Femur (tissue), 1 donor: ENCODE measurements at regions not wholly inside any gene's neighbourhood (a gene's known extent, or its start where the extent isn't known, plus 50 kb on each side); places are given as distances from the start of the nearest gene placed in this dataset.

ENCODE experiments used
- DNase-seq: peaks from one replicate; pipeline ENCODE4 v3.0.0-alpha.2; 2017

DNA sequence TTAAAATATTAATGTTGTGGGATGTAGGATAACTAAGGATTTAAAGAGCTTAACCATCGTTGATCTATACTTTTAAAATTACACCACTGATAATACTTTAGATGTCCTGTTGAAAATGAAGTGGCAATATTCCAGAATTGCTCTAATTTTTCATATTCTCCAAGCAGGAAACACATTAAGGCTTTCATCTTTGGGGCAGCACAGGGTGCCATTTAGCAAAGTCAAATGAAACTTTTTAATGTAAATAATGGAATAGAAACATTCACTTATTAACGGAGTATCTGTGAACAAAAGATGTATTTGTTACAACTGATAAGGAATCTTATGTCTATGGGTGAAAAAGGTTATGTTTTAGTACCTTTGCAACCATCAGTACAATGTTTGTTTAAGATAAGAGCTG is 50.0 kb upstream of the MIR17HG start:
- DNase-seq: no peak
